H9 (cell line): ENCODE measurements at regions not wholly inside any gene's neighbourhood (a gene's known extent, or its start where the extent isn't known, plus 50 kb on each side); places are given as distances from the start of the nearest gene placed in this dataset.

Experiments
- DNase-seq: peaks from one replicate; pipeline ENCODE4 v3.0.0-alpha.2; 2017
- H2AFZ ChIP-seq: one replicate; pipeline ENCODE4 v1.6.1; 2013; ENCODE audit warnings: mild to moderate bottlenecking, low read length, control low read depth, moderate library complexity
- H2AK5ac ChIP-seq: 2 replicates; pipeline ENCODE4 v1.6.1; 2013; ENCODE audit warnings: low read length, control low read depth, mixed read lengths; ENCODE audit not compliant: insufficient read length
- H2BK120ac ChIP-seq: one replicate; pipeline ENCODE4 v1.6.1; 2013; ENCODE audit warnings: low read depth, mild to moderate bottlenecking, low read length, control low read depth, inconsistent platforms; ENCODE audit not compliant: poor library complexity, severe bottlenecking
- H2BK12ac ChIP-seq: 2 replicates; pipeline ENCODE4 v1.6.1; 2013; ENCODE audit warnings: low read length, control low read depth, mixed read lengths, low read depth; ENCODE audit not compliant: insufficient read length
- H2BK15ac ChIP-seq: 2 replicates; pipeline ENCODE4 v1.6.1; 2013; ENCODE audit warnings: low read depth, low read length, control low read depth
- H2BK20ac ChIP-seq: one replicate; pipeline ENCODE4 v1.6.1; 2013; ENCODE audit warnings: low read depth, mild to moderate bottlenecking, low read length, control low read depth, inconsistent platforms; ENCODE audit not compliant: poor library complexity, severe bottlenecking
- H2BK5ac ChIP-seq: 2 replicates; pipeline ENCODE4 v1.6.1; 2013; ENCODE audit warnings: low read length, control low read depth, mixed read lengths; ENCODE audit not compliant: insufficient read length
- H3K14ac ChIP-seq: 2 replicates; pipeline ENCODE4 v1.6.1; 2013; ENCODE audit warnings: low read length, control low read depth; ENCODE audit not compliant: insufficient read depth
- H3K18ac ChIP-seq: 2 replicates; pipeline ENCODE4 v1.6.1; 2013; ENCODE audit warnings: low read depth, mild to moderate bottlenecking, mixed read lengths, low read length, control low read depth; ENCODE audit not compliant: insufficient read length
- H3K23ac ChIP-seq: 2 replicates; pipeline ENCODE4 v1.6.1; 2013; ENCODE audit warnings: low read length, control low read depth, mixed read lengths, low read depth; ENCODE audit not compliant: insufficient read length
- H3K23me2 ChIP-seq: 2 replicates; pipeline ENCODE4 v1.6.1; 2013; ENCODE audit warnings: low read depth, mild to moderate bottlenecking, mixed read lengths, low read length, control low read depth; ENCODE audit not compliant: insufficient read length, poor library complexity, severe bottlenecking
- H3K27ac ChIP-seq: 2 replicates; pipeline ENCODE4 v1.5.1; 2013; ENCODE audit warnings: low read length, control low read depth, mixed read lengths, low read depth; ENCODE audit not compliant: insufficient read length
- H3K27me3 ChIP-seq: 2 replicates; pipeline ENCODE4 v1.6.1; 2013; ENCODE audit warnings: low read length, control low read depth, inconsistent platforms; ENCODE audit not compliant: insufficient read depth
- H3K4ac ChIP-seq: 2 replicates; pipeline ENCODE4 v1.6.1; 2013; ENCODE audit warnings: low read depth, mild to moderate bottlenecking, control low read depth, inconsistent platforms, low read length, moderate library complexity
- H3K4me1 ChIP-seq: 2 replicates; pipeline ENCODE4 v1.6.1; 2013; ENCODE audit warnings: low read length, control low read depth, inconsistent platforms; ENCODE audit not compliant: insufficient read depth
- H3K4me2 ChIP-seq: 2 replicates; pipeline ENCODE4 v1.6.1; 2013; ENCODE audit warnings: low read length, control low read depth, mixed read lengths; ENCODE audit not compliant: insufficient read length, insufficient read depth
- H3K56ac ChIP-seq: 2 replicates; pipeline ENCODE4 v1.6.1; 2013; ENCODE audit warnings: low read depth, mild to moderate bottlenecking, mixed read lengths, low read length, control low read depth; ENCODE audit not compliant: insufficient read length
- H3K79me1 ChIP-seq: 2 replicates; pipeline ENCODE4 v1.6.1; 2013; ENCODE audit warnings: low read depth, mild to moderate bottlenecking, moderate library complexity, low read length, control low read depth, inconsistent platforms; ENCODE audit not compliant: insufficient read depth, poor library complexity, severe bottlenecking
- H3K79me2 ChIP-seq: 2 replicates; pipeline ENCODE4 v1.6.1; 2013; ENCODE audit warnings: low read length, control low read depth, inconsistent platforms; ENCODE audit not compliant: insufficient read depth
- H3K9ac ChIP-seq: 2 replicates; pipeline ENCODE4 v1.6.1; 2013; ENCODE audit warnings: low read length, control low read depth, mixed read lengths; ENCODE audit not compliant: insufficient read length; ENCODE audit errors: extremely low read depth
- H3K9me3 ChIP-seq: one replicate; pipeline ENCODE4 v1.6.1; 2013; ENCODE audit warnings: low read depth, low read length, inconsistent platforms; ENCODE audit not compliant: control insufficient read depth
- H3T11ph ChIP-seq: one replicate; pipeline ENCODE4 v1.6.1; 2013; ENCODE audit warnings: mild to moderate bottlenecking, low read length, control low read depth, inconsistent platforms
- H4K20me1 ChIP-seq: one replicate; pipeline ENCODE4 v1.6.1; 2013; ENCODE audit not compliant: control insufficient read depth, insufficient read length, insufficient read depth
- H4K5ac ChIP-seq: 2 replicates; pipeline ENCODE4 v1.6.1; 2013; ENCODE audit warnings: low read depth, mild to moderate bottlenecking, mixed read lengths, low read length, control low read depth; ENCODE audit not compliant: insufficient read length
- H4K8ac ChIP-seq: replicated peaks from 2 replicates; pipeline ENCODE4 v1.6.1; 2013; ENCODE audit warnings: low read length, control low read depth, mixed read lengths, low read depth; ENCODE audit not compliant: insufficient read length
- H4K91ac ChIP-seq: 2 replicates; pipeline ENCODE4 v1.6.1; 2013; ENCODE audit warnings: low read depth, mild to moderate bottlenecking, moderate library complexity, mixed read lengths, low read length, control low read depth; ENCODE audit not compliant: insufficient read length
- H3K27ac Mint-ChIP-seq, 3 experiments: 2 replicates in 2 of 3; 3 replicates in 1 of 3; pipeline ENCODE4 v1.8.0; 2020 to 2021; ENCODE audit warnings: mixed read lengths in 3 of 3, mild to moderate bottlenecking in 1 of 3, moderate library complexity in 1 of 3
- H3K27me3 Mint-ChIP-seq: 2 replicates; pipeline ENCODE4 v1.8.0; 2021; ENCODE audit warnings: low read depth, mild to moderate bottlenecking, moderate library complexity, mixed read lengths
- H3K36me3 Mint-ChIP-seq, 3 experiments: 2 replicates in 2 of 3; 3 replicates in 1 of 3; pipeline ENCODE4 v1.8.0; 2020 to 2021; ENCODE audit warnings: low read depth in 3 of 3, mixed read lengths in 3 of 3; ENCODE audit not compliant: insufficient read depth in 1 of 3
- H3K4me1 Mint-ChIP-seq, 2 experiments: 2 replicates each; pipeline ENCODE4 v1.8.0; 2020; ENCODE audit warnings: mixed read lengths in 2 of 2
- H3K4me3 Mint-ChIP-seq, 2 experiments: 2 replicates in 1 of 2; 3 replicates in 1 of 2; pipeline ENCODE4 v1.8.0; 2020 to 2021; ENCODE audit warnings: mild to moderate bottlenecking in 2 of 2, mixed read lengths in 2 of 2, moderate library complexity in 1 of 2
- H3K9me3 Mint-ChIP-seq, 2 experiments: 2 replicates in 1 of 2; 3 replicates in 1 of 2; pipeline ENCODE4 v1.8.0; 2020; ENCODE audit warnings: mild to moderate bottlenecking in 2 of 2, mixed read lengths in 2 of 2, moderate library complexity in 1 of 2
- WGBS: extraction: QIAGEN DNeasy Blood & Tissue Kit; methylation state at CpG from one replicate; pipeline ENCODE4 v1.1.7; 2013; ENCODE audit warnings: missing lambda C conversion rate, low lambda C conversion rate, mixed read lengths; ENCODE audit not compliant: insufficient read length; ENCODE audit errors: extremely low coverage; 5-methylcytosine and 5-hydroxymethylcytosine counted together
- TF ChIP-seq, protein P1 (sequence below): fragments of 200-600 bp; sonication (generic); conservative IDR thresholded peaks from 3 replicates; pipeline ENCODE4 v1.8.0; 2021; ENCODE audit warnings: antibody characterized with exemption, mild to moderate bottlenecking

DNA sequence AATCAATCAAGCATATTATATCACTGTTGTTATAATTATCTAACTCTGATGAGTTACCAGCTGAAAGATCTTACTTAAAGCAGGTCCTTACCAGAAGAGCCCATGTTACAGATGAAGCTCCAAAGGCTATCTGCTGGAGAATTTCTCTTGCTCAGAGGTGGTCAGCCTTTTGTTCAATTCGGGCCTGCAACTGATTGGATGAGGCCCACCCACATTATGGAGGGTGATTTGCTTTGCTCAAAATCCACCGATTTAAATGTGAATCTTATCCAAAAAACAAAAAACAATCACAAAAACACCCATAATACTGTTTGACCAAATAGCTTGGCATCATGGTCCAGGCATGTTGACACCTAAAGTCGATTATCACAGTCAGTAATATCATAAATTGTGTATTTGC lies 348.6 kb upstream of the ANO3 start:
- no peaks in the 10 kb centered on the region for H3K4me1 Mint-ChIP-seq
- Histone ChIP-seq H3K18ac (no peak overlapping the region), H3K79me1 (no peaks in the 10 kb centered on the region), H2BK20ac (no peak overlapping the region), H3K23ac (no peak overlapping the region), H3K79me2 (no peaks in the 10 kb centered on the region), H4K20me1 (no peaks in the 10 kb centered on the region), H3K4ac (no peak overlapping the region), H4K5ac (no peak overlapping the region), H3K56ac (no peak overlapping the region), H3T11ph (no peak overlapping the region), H3K4me2 (no peak overlapping the region), H2BK12ac (no peak overlapping the region), H3K23me2 (no peaks in the 10 kb centered on the region), H2BK120ac (no peak overlapping the region), H3K9me3 (no peaks in the 10 kb centered on the region), H4K91ac (no peak overlapping the region), H3K27me3 (no peaks in the 10 kb centered on the region), H3K9ac (no peak overlapping the region), H3K27ac (no peak overlapping the region), H2AK5ac (no peak overlapping the region), H2BK5ac (no peak overlapping the region), H2BK15ac (no peak overlapping the region), H3K4me1 (no peaks in the 10 kb centered on the region), H2AFZ (no peak overlapping the region), H3K14ac (no peak overlapping the region), H4K8ac (no peak overlapping the region)
- no peaks in the 10 kb centered on the region for H3K27me3 Mint-ChIP-seq
- no peak overlapping the region for H3K27ac Mint-ChIP-seq
- no peaks in the 10 kb centered on the region for H3K36me3 Mint-ChIP-seq
- H3K9me3 Mint-ChIP-seq, result no peaks in the 10 kb centered on the region
- TF ChIP-seq, protein P1, sequence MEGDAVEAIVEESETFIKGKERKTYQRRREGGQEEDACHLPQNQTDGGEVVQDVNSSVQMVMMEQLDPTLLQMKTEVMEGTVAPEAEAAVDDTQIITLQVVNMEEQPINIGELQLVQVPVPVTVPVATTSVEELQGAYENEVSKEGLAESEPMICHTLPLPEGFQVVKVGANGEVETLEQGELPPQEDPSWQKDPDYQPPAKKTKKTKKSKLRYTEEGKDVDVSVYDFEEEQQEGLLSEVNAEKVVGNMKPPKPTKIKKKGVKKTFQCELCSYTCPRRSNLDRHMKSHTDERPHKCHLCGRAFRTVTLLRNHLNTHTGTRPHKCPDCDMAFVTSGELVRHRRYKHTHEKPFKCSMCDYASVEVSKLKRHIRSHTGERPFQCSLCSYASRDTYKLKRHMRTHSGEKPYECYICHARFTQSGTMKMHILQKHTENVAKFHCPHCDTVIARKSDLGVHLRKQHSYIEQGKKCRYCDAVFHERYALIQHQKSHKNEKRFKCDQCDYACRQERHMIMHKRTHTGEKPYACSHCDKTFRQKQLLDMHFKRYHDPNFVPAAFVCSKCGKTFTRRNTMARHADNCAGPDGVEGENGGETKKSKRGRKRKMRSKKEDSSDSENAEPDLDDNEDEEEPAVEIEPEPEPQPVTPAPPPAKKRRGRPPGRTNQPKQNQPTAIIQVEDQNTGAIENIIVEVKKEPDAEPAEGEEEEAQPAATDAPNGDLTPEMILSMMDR, result no peak
- H3K4me3 Mint-ChIP-seq, result no peak overlapping the region
- DNase-seq, result no peak
- WGBS, result no CpG with 5 or more reads among the region's 3 CpGs
